Stimulated activated CD4-positive, alpha-beta T cell treated with anti-CD3 and anti-CD28 coated beads, Interleukin-4, amount 100 ng/mL, for 48 hours (primary cell): ENCODE measurements at regions not wholly inside any gene's neighbourhood (a gene's known extent, or its start where the extent isn't known, plus 50 kb on each side); places are given as distances from the start of the nearest gene placed in this dataset.

Experiments
- DNase-seq, 2 donors: peaks; one replicate each; pipeline ENCODE4 v3.0.0-alpha.2; 2020; ENCODE audit warnings: low read depth in 2 of 2

DNA sequence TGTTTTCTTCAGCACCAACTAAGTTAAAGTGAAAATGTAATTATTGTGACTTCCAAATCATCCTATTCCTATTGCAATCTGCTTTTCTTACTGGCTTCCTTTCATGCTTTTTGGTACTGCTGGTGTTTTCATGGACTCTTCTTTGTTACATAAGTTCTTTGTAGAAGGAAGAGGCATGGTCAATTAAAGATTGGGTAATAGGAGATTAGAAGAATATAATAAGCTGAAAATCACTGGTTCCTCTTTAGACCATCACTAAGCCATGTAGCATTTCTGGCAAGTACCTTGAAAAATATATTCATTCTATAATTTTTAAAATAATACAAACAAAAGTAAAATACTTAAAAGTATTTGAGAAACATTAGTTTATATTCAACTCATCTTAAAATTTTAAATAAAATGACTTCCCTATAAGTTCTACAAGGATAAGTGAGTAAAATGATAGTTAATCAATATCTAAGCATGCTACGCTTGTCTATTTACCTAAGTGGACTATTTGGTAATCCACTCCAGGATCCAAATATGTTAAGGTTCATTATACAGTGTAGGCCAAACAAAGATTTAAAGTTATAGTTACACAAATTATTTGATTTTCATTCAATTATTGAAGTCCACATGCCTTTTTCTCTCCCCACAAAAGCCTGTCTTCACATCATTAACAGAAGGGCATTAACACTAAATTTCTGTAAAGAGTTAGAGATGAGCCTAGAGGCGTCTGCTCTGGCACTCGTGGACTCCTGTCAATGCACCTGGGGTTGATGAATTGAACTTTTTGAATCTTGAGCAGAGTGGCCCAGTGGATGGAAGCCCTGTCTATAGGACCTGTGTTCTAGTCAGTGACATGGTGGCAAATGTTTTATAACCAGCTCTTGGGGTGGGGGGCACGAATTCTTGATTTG, 408.1 kb downstream of the INHBA start:
- DNase-seq, result no peak

DNA sequence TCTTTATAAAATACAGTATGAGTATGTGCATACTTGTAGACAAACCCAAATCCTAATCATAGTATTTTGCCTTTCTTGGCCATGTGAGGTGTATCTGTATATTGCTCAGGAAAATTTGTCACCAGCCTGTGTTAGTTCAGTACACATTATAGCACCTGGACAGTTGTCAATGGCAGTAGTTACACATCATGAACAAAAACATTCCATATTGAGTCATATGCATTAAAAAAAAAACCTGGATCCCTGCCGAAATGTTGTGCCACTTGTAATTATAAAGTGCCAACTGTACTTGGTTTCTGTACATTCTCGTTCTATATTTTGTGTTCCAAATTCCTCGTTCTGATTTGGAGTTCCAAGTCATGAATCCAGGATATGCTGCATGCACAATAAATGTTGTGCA, 410.4 kb downstream of the INHBA start:
- no peak for DNase-seq

DNA sequence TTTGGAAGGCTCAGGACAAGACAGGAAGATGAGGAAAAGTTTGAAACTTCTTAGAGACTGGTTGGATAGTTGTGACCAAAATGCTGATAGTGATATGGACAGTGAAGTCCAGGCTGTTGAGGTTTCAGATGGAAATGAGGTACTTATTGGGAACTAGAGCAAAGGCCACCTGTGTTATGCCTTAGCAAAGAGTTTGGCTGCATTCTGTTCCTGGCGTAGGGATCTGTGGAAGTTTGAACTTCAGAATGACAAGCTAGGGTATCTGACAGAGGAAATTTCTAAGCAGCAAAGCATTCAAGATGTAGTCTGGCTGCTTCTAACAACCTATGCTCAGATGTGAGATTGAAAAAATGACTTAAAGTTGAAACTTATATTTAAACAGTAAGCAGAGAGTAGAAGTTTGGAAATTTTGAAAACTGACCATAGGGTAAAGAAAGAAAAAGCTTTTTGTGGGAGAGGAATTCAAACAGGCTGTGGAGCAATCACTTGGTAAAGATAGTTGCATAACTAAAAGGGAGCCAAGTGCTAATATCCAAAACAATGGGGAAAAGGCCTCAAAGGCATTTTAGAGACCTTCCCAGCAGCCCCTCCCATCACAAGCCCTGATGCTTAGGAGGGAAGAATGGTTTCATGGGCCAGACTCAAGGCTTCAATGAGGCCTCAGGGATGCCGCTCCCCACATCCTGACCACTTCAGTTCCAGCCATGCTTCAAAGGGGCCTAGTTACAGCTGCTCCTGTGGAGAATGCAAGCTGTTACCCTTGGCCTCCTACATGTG, 415.1 kb downstream of the INHBA start:
- no peak for DNase-seq

DNA sequence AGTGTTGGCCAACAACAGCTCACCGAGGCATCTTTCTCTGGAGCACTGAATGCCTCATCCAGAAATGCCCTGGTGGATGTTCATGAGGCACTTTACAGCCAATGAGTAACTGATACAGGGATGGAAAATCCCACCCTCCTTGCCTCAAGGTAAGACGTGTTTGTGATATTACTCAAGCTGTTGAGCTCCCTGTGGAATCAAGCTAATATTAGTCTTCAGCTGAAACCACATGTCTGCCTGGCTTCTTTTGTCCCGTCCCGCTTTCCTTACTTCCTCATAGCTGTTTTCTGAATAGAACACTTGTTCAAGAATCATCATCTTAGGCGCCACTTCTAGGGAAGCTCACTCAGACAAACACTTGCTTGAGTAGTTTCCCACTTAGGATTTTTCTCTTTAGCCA, 422.4 kb downstream of the INHBA start:
- DNase-seq, result no peak

DNA sequence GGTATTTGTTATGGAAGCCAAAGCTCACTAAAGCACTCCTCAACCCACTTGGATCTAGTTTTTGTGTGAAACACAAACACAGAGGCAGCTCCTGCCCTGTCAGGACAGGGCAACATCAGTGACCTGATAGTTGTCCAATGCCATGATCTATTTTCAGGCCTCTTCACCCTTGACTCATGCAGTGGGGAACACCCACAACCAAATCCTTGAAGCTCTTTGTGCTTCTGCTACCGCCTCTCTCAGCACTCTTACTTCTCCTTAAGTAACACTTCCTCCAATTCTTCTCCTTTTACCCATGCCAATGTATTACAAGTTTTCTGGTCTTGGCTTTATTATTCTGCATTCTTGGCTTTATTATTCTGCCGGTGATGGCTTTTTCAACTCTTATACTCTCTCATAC, 425.3 kb downstream of the INHBA start:
- no peak for DNase-seq

DNA sequence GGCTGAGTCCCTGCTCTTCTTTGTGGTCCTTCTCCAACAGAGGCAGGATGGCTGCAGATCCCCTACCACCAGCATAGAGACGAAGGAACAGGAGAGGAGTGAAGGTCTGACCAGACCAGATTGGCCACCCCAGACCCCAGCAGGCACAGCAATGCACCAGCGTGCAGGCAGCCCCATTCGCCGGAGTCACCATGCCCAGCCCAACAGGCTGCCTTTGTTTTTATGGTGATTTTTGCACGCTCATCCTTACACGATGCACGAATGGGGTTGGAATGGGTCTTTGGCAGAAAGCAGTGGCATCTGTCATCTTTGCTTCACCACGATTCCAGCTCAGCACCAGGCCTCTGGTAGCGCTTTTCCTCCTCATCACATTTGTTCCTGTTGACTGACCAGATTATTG, 427.6 kb downstream of the INHBA start:
- DNase-seq, result no peak

DNA sequence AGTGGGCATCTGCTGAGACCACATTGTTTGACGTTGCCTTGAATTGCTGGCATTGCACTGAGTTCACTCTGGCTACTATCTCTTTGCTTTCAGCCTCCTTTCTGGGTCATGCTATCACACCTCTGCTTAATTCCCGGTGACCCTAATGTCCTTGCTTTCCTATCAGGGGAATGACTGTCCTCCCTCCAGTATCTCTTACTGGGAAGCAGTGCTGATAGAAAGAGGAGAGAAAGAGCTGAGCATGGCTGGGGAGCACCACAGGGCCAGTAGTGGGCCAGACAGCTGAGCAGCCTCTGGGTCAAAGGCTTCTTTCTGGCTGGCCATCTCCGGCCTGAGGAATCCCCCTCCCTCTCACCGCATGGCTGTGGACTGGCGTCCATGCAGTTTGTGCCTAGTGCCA, 428.7 kb downstream of the INHBA start:
- DNase-seq, result no peak

DNA sequence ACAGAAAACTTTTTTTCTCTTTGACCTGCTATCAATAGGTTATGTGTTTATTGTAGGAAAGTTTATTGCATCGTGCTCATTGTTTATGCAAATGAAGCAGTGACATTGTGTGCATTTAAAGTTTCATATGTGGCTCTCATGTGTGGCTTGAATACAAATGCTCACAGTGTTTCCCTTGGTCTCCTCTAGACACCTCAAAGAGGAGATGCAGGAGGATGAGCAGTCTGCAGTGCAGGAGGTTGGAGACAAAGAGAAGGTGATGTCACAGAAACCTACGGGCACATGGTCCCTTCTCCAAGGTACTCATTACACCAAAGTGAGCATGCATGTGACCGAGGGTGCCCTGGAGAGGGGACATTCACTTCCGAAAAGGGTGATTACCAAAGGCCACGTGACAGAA, 430.2 kb downstream of the INHBA start:
- DNase-seq, result no peak

DNA sequence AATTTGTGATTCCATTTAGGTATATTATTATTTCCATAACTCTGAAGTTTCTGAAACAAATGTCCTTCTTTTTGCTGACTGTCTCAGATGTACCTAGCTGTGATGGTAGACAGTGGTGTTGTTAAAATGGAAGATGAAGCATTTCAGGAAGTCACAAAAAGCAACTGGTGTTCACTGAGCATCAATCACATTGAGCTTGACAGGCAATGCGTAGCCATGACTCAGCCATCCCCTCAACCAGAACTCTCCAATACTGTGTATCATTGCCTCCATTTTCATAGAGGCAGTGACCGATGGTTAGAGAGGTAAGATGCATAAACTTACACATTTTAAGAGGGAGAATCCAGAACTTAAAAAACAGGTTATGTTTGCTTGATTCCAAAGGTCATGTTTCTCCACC, 434.0 kb downstream of the INHBA start:
- DNase-seq, result no peak

DNA sequence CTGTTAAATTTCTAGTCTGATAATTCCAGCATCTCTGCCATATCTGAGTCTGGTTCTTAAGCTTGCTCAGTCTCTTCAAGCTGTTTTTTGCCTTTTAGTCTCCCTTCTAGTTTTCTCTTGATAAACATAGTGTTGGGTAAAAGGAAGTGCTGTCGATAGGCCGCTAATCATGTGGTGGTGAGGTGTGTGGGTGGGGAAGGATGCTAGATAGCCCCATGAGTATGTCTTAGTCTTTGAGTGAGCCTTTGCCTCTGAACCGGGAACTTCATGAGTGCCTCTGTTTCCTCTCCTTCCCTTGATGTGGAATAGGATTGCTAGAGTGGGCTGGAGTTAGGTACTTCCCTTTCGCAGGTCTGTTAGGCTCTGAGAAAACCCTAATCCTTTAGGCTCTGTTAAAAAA, 441.8 kb downstream of the INHBA start:
- no peak for DNase-seq

DNA sequence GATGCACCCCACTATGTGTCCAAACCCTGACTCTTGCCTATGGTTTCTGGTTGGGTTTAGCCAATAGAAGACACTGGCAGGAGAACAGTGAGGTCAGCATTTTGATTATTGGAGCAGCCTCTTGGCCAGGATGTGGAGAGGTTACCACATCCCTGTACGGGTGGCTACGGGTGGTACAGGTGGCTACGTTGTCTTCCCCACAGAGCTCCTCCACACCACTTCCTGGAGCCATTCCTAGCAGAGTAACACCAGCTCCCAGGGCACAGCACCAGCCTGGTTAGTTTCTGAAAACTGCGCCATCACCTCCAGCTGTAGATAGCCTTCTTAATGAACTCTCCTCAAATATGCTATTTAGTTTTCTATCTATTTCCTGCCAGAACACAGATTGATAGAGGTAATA, 445.2 kb downstream of the INHBA start:
- DNase-seq, result no peak

DNA sequence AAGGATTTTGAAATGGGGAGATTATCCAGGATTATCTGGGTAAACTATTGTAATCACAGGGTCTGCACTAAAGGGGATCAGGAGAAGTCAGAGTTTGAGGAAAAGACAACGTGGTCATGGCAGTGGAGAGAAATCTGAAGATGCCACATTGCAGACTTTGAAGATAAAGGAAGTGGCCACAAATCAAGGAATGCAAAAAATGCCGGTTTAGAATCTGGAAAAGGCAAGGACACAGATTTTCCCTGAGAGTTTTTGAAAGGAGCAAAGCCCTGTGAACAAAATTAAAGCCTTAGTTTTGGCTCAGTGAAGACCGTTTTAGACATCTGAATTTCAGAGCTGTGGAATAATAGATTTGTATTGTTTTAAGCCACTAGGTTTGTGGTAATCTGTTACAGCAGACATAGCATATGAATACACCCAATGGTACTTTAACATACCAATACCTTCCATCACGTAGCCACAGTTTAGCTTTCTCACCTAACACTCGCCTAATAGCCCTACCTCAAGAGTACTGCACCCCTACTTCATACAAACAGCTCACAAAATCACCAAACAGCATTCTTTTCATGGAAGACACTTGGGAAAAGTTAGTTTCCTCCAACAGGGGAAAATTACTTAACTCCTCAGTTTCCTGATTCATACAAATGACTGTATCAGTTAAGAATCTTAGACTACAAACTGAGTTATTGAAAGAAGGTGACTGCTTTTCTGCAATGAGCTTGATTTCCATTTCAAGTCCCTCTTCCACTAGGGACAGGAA, 446.5 kb downstream of the INHBA start:
- DNase-seq, result no peak

DNA sequence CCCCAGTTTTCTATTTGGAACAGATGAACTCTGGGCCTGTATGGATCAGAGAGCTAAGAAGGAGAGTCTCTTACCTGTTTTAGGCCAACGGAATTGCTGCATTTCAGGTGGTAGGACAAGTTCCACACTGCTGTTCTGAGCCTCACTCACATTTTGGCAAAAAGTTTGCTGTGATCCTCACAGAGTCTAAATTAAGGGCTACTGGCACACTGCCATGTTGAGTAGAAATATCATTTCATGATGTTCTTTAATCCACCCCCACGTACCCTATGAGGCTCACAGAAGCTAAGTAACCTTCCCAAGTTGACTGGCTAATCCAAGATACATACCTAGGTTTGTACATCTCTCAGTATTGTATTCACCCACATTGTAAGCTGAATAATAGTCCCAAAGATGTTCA, 447.2 kb downstream of the INHBA start:
- DNase-seq, result no peak

DNA sequence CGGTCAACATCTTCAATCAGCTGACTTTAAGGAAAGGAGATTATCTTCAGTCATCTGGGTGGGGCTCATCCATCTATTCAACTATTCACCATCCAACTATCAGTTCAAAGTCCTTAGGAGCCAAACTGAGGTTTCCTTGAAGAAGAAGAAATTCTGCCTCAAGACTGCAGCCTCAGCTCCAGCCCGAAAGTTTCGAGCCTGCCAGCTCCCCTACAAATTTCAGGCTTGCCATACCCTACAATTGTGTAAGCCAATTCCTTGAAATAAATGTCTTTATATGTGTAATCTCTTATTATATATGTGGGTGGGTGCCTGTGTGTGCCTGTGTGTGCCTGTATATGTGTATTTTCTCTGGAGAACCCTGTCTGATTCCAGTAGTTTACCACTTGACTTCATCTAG, 447.8 kb downstream of the INHBA start:
- no peak for DNase-seq

DNA sequence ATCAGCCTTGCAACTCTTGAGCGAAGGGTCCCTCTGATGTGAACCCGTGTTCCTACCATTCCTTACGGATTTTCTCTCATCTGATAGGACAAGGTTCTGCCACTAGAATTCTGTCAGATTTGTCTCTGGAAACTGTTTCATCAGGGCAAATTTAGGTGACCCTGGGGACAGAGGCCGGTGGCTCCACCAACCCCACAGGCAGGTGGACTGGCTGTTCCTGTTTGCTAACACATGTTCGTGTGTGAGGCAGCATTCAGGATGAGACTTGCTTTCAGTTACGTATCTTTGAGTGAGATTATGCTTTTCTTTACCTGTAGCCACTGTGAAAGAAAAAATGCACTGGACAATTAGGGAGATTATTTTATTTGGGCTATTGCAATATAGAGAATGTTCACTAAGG, 449.9 kb downstream of the INHBA start:
- DNase-seq, result no peak

DNA sequence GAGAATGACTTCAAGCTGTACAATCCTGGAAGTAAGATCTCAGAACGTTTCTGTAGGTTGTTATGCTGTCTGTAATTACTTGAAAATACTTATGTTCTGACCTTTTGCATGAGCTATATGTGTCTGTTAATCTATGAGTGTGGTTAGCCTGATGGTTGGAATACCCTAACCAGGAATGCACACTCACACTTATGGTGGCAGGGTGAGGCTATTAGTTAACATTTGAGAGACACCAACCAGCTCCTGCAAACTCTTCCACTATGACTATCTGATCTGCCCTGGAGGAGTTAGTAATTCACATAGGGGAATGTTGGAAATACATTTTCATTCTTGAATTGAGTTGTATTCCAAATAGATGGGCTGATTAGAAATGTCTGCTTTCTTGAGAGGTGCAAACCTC, 450.3 kb downstream of the INHBA start:
- no peak for DNase-seq

DNA sequence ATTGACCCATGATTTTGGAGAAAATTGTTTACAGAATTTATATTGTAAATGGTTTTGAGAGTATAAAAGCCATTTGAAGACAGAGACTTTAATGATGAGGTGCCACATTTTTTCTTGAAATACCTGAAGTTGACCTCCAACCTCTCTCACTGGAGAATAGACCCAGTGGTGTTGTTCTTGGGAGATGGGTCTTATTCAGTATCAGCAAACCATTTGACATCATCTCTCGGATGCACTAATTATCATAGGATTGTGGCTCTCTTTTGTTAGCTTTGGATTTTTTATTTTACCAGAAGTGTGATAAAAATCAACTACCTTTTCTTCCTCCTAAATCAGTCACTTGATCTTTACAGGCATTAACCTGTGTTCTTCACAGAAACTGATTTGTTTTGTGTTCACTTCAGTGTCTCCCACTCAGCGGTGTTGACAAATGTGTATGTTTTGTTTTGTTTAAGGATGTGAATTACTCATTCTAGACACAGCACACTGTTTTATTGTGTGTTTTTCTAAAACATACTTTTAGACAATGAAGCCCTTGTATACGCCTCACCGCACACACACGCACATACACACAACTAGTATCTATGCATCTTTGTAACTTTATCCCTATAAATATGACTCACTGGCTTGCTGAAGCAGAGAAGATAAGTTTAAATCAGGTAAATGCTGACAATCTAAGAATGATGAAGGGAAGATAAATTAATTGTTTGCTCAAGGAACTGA, 455.6 kb downstream of the INHBA start:
- no peak for DNase-seq

DNA sequence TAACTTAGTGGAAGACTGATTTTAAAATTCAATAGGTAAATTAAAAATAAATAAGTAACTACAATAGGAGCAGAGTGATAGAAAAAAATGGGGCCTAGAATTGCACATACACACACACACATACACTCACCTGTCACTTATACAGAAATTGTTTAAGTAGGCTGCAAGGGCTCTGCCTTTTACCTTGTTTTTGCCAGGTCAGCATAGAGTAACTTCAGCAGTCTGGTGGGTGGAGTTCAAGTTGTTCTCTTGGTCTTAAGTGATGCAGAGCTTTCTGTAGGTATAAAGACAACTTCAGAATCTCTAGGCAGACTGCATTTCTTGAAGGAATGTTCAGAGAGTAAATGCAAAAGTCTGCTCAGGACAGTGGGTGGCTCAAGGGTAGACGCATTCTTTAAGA, 457.0 kb downstream of the INHBA start:
- DNase-seq, result no peak

DNA sequence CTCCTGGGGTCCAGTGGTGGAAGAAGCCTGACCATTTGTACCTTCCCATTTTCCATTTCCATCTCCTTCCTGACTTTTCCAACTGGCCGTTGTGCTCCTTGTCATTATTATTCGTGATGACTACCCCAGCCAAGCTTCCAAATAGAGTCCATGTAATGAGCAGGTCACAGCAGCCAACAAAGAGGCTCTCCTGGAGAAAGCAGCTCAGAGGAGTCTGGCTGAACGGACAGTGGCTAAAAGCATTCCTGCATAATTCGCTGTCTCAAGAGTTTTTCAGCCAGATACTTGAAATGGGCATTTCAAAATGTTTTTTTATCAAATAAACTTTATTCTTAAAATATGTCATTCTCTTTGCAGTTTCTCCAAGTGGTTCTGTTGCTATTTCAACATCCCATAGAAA, 458.6 kb downstream of the INHBA start:
- DNase-seq, result no peak

DNA sequence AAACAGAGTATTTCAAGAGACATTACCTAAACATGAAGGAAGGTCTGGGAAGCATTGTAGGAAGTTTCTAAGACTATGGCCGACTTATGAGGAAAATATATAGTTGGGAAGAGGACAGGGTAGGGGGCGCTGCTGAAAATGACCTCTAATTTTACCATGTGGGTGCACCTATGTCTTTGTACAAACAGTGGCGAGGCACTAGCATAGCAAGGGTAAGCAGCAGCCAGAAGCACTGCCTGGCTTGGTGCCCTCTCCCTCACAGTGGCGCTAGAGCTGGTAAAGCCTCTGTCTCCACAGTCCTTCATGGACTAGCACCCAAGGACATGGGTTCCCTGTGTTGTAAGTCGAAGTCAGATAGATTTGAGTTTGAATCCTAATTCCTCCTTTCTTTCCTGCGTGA, 461.2 kb downstream of the INHBA start:
- DNase-seq, result no peak

DNA sequence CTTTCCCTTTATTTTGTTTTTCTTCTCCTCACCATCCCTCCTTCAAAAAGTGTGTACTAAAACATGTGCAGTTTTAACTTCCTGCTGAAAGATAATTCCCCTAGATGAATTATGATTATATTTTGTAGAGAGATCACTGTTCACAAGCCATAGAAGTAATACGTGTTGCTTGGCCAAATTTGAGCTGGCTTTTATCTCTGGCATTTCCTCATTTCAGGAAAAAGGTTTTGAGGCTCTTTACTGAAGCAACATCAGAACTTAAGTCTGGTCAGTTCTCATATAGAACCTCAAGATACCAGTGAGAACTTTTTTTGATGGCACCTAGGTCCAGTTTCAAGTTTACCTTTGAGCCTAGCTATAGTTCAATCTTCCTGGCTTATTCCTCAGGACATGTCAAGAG, 463.3 kb downstream of the INHBA start:
- DNase-seq, result no peak

DNA sequence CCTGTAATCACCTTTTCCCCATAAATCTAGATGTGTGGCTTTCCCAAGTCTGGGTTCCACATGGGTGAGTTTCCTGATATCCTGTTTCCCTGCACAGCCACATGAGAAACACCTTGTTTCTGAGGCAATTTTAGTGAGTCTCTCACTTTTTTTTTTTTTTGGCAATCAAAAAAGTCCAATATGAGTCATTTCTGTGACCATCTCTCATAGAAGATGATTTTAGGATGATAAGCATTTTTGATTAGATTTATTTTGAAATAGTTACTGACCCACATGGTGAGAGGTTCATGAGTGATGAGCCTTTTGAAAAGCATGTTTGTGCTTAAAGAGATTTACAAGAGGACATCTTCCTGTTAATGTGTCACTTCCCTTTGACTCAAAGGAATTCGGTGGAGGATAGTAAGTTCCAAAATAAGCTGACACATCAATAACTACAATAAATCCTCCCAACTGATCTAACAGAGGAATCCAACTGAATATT, 464.0 kb downstream of the INHBA start:
- DNase-seq, result no peak
